Islet of Langerhans (tissue), 1 donor: ENCODE measurements at regions not wholly inside any gene's neighbourhood (a gene's known extent, or its start where the extent isn't known, plus 50 kb on each side); places are given as distances from the start of the nearest gene placed in this dataset.

Source experiments
- FAIRE-seq: peaks from one replicate; lab custom pipeline; 2011; peaks lifted over from hg19 to GRCh38; lab: Jason Lieb, UNC

DNA sequence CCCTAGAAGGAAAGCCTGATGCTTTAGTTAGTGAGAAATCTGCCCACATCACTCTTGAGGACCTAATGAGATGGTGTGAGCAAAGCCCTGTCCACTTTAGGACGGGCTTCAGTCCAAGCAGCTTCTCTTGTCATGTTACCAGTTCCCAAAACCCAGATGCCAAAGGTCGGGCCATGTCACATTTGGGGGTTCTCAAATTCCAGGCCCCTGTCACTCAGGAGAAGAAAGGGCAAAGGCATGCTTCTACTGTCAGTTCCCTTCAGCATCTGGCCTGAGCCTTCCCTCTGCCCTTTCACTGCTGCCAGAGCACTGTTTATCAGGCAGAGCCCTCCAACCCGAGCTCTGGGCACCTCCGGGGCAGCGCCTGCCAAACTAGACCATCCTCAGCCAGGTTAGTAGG, 556.0 kb downstream of the BNC2 start:
- no peak for FAIRE-seq

DNA sequence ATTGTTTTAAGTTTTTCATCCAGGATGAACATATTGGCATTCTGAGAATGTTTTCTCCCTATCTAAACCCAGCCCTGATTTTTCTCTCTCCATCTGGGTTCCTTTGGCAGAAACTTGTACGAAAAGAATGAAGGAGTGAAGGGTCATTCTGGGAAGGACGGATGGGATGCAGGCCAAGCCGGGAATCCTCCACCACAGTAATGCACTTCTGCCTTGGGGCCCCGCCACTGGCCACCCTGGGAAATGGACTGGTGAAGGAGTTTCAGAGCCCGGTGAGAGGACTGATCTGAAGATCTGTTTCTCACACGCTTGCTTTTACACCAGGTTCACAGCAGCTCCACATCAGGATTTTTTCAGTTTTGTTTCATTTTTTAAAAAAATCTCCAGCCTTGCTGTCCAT, 554.8 kb downstream of the BNC2 start:
- no peak for FAIRE-seq

DNA sequence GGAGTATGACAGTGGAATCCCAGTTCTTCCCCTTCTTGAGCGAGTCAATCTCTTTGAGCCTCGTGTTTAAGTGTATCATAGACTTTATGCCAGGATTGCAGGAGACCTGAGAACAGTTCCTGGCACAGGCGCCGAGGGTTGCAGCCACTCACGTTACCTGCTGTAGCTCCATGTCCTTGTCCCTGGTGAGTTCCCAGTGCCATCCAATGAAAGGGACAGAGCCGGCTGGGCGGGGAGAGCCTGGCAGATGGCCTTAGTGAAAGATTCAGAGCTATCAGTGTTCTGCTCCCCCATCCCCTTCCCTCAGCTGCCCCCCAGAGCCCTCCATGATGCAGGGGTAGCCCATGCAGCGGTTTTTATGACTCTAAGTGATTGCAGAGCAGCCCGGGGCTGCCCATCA, 554.0 kb downstream of the BNC2 start:
- no peak for FAIRE-seq

DNA sequence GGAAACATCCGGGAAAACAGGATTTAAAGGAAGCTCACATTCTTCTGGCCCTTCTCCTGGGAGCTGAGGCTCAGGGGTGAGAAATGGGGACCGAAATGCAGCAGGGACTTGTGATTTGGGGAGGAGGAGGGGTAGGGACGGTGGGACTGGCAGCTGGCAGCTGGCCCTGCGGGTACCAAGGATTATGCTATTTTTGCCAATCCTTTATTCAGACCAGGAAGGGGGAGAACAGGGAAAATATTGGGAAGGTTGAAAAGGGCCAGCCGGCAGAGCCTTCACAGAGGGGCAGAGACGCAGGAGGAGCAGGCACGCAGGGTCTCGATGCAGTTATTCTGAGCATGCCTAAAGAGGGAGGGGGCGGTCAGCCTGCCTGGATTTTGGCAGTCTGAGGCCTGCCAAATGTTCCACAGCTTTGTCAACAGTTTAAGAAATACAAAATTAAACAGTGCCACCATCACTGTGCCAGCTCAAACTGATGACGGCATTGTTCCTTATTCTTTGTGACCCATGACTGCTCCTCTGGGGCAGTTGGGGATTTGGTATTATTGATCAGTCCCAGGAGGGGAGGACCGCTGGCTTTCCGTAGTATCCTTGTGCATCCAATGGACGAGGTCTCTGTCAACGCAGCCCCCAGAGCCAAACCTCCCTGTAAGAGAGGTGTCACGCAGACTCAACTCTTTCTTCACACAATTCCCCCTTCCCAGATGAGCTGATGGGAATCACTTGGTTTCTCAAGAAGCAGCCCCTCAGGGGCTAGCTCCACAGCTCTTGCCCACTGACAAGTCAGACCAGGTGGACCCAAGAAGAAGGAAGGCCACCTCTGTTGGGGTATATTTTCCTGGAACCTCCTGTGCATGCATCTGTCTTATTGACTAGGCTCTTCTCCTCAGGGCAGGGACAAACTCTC, 553.3 kb downstream of the BNC2 start:
- FAIRE-seq, result no peak

DNA sequence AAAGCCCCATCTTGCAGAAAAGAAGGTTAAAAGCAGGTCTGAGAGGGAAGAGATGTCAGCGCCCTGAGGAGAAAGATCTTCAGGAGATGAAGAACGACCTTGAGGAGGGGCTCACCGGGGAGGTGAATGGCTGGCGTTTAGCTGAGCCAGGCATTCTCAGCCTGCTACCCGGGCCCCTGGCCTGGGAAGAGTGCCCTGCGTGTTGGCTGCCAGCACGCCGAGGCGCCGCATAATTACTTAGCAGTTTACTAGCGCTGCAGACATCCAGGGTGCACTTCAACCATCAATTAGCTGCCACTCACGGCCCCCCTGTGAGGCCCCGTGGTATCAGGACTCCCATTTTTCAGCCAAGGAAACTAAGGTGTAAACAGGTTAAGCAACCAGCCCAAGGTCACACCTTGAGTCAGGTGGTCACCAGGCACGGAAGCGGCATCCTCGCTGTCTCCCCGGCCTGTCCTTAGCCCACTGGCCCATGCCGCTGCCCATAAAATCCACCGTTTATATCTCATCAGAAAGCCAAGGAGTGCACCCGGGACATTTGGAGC, 551.9 kb downstream of the BNC2 start:
- FAIRE-seq, result no peak

DNA sequence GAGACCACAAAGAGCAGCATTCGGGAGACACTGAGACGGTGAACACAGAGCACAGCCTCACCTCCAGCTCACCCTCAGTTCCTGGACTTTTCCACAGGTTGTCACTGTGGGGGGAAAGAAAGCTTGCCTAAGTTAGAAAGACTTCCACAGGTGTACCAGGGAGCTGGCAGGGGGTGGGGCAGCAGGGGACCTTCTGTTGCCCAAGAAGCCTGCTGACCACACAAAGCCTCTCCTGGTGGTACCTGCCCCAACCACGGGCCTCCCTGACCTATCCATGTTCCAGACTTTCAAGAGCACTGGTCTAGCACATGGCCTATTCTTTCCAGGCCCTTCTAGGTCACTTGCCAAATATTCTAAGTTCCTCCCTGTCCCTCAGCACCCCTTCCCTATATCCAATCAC, 550.8 kb downstream of the BNC2 start:
- FAIRE-seq, result no peak

DNA sequence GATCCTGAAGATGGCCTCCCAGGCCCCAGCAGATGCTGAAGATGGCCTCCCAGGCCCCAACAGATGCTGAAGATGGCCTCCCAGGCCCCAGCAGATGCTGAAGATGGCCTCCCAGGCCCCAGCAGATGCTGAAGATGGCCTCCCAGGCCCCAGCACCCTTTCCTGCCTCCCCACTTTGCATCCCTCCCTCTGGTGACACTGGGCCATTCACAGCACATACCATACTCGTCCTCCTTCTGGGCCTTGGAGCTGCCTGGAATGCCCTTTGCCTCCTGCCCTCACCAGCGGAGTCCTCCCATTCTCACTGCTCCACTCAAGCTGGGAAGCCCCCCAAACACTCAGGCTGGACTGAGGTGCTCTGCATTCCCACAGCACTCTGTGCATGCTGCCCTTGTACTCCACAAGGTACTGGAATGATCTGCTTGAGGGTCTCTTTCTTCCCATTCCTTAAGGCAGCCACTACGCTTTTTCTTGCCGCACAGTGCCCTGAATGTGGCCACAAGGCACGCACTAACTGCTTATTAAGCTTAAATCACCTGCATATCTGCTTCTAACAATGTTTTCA, 550.0 kb downstream of the BNC2 start:
- no peak for FAIRE-seq

DNA sequence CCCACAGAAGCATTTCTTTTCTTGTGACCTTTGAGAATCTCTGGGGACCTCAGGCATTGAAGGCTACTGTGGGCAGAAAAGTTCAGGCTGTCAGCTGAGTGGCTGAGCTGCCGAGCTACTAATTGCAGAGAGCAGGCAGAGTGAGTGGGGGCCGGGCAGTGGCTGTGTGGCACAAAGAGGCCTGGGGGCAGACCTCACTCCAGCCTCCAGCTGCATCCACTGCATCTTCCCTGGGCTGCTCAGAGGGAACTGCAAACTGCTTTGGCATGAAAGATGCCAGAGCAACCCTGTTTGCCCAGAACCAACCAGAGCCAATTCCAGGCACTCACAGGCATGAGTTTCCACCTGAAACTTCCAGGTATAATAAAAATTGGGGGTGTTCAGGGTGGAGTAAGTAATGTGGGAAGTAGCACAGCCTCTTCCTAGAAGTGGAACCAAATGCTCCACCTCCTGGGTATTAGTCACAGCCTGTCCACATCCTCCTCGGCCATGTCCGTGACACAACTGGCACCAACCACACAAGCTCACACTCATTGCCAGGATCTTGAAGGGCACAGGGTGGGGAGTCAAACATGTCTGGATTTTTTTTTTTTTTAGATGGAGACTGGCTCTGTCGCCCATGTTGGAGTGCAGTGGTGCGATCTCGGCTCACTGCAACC, 548.9 kb downstream of the BNC2 start:
- no peak for FAIRE-seq

DNA sequence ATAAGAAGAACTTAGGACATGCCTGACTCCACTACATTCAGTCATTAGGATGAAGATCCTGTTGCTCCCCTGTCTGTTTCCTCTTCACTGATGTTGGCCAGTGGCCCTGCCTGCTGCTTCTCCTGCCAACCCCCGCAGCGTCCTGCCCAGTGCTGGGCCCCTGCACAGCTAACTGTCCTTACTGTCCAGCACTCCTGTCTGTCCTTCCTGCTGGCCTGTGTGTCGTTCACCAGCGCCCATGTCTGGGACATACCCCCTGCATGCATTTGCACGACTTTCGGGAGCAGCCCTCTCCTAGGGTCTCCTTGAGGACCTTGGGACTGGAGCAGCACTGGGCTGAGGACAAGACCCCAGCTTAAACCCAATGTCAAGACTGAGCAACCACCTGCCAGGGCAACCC, 547.6 kb downstream of the BNC2 start:
- FAIRE-seq, result no peak

DNA sequence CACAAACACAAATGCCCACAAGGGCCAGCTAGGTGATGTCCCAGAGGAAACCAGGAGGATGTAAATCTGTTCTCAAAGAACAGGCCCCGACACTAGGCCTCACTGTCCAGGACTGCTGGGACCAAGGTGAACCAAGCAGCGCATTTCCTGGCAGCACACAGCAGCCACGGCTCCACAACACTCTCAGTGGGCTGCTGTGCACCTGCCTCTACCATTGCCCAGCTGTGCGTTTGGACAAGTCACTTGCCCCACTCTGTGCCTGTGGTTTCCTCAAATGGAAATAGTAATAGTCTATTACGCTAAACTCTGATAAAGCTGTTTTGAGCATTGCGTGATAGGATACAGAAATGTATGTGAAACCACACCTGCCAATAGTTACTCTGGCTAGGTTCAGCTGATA, 544.5 kb downstream of the BNC2 start:
- FAIRE-seq, result no peak

DNA sequence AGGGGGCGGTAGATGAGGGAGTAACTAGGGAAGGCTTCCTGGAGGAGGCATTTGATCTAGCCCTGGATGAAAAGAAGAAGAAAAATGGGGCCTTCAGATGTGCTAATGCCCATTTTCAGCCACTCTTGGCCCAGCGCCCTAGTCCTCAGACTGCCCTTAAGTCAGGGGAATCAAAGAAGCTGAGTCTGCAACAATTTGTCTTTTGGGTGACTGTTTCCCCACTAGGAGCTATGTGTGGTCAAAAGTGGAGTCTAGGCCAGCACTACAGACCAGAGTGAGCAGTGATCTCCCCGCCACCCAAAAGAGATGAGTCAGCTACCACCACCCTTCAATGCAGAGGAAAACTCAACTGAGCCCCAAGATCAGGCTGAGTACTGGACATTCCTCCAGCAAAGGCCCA, 542.1 kb downstream of the BNC2 start:
- no peak for FAIRE-seq

DNA sequence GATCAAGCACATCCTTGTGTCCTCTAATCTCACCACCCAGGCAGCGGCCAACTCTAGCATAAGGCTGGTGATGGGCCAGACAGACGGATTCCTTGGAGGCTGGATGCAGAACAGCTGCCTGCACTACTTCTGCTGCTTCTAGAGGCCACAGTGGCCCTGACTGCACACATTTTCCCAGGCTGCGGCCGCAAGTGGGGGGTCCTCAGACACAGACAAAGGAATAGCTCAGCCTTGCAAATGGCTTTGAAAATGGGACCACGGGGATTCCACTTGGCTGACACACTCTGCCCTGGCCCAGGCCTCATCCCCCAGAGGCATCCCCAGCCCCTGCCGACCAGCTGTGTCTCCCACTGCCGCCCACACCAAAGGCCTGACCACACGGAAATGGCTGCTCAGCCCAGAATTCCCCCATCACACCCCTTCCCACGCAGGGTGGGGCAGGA, 540.8 kb downstream of the BNC2 start:
- FAIRE-seq, result no peak

DNA sequence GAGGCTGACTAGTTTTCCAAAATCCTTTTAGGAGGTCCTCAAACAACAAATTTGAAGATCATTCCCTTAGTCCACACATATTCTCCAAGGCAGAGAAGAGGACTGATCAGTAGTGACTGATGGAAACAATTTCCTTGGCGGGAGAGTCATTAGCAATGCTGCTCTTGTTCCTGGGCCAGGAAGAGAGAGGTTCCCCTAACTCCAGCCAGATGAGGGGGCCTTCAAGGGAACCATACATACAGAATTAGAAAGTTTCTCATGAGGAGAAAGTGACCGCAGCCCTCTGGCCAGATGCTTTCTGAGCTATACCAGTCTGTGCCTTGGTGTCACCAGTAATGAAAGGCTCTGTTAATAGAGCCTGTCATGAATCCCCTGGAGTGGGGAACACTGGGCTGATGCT, 539.4 kb downstream of the BNC2 start:
- FAIRE-seq, result no peak

DNA sequence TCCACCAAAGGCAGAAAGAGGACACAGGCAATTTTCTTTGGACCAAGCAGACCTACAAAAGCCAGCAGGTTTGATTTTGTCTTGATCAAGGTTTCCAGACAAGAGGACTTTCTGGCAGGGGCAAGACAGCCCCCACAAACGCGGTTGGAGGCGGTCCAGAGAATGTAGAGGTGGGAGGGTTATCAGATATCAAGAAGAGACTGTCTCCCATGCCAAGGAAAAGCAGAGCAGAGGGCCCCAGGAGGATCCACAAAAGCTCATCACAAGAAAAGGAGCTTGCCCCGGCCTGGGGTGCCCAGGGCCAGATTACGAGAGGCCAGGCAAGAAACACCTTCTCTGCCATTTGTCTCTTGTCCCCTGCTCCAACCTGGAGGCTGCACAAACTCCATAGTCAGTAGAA, 538.9 kb downstream of the BNC2 start:
- FAIRE-seq, result no peak

DNA sequence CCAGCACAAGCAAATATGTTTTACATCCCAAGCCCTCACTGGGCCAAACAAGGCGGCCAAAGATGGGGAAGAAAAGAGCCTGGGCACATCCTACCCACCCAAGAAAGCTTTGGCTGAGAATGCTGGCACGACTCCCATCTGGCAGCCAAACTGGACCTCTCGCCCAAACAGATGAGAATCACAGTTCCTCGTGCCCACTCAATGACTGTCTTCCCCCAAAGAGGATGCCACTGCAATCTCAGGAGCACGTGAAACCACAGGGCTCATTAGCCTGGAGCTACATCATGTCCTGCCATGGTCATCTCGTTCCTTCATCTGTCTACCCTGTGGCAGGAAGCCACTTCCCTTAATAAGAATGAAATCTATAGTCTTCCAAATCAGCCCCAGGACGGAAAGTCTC, 536.8 kb downstream of the BNC2 start:
- FAIRE-seq, result no peak

DNA sequence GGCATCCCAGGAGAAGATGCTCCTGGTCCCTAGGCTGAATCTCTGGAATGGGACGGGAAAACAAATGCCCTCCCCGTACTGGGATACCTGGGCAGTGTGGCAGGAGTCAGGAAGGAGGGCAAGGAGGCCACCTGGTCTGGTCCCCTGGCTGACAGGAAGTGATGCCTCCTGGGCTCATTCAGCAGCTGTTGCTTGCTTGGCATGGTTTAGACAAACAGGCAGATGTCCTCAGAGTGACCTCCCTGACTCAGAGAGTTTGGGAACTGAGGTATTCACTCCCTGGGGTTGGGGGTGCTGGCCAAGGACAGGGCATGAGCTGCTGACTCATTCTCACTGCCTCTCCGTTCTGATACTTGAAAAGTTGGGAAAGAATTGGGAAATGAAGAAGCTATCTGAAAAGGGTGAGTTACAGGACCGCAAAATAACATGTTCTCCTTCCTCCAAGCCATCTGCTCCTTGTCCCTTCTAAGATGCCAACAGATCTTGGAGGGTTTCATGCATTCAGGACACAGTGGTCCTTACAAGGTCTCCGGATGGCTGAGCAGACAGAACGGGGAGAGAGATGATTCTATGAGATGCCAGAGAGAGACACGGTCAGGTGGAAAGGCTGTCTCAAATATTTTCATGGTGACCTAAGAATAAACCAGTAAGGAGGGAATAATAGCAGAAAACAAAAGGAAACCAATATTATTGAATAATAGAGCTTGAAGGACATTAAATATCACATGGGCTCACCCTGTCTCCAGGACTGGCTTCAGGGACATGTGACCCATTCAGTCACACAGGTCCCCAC, 534.5 kb downstream of the BNC2 start:
- FAIRE-seq, result no peak

DNA sequence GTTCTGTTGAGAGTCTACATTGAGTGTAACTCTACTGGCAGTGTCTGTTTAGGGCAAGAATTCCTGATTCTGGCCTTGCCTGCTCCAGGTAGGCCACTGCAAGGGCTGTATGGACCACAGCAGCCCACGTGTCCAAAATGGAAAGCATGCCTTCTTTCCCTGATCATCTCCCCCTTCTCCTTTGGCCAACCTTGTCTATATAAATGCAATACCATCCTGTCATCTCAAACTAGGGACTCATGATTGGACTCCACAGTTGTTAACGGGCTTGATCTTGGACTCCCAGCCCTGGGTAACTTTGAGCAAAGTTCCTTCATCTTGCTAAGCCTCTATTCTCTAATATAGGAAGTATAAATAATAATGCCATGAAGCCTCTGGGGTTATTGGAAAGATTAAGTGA, 533.6 kb downstream of the BNC2 start:
- no peak for FAIRE-seq

DNA sequence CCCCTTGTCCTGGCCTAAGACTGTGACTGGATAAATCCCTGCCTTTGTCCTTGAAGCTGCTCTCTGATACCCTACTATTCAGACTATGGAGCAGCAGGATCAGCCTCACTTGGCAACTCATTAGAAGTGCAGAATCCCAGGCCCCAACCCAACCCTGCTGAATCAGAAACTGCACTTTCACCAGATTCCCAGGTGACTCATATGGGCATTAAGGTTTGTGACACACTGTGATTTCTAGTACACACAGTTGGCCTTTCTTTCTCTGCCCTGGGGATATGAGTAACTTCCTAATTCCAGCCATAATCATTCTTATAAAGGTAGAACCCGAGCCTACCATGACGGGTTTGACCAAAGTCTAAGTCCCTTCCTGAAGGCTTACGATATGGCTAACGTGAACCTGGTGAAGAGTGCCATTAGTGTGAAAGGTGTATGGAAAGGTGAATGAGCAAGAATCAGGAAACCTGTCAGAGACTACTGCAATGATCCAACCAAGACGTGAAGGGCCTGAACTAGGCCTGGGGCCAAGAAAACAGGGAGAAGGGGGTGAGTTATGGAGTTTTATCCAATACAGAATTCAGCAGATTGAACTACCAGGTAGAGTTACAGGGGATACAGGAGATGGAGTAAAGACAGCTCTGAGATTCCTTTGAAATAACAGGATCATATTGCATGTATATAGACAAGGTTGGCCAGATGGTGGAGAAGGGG, 533.0 kb downstream of the BNC2 start:
- no peak for FAIRE-seq

DNA sequence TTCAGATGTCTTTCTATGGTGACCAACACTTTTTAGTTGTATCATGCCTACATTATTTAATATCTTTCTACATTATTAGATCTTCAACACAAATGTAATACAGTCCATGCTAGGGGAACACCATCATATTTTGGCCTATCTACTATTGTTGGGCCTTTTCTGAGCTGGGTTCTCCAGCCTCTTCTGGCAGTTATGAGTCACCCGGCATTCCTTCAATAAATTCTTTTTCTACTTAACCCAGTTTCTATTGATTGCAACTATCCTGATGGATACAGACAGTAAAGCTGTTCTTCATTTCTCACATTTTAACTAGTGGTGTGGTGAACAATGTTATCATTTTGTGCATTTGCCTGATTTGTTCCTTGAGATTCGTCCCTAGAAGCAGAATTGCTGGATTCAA, 529.3 kb downstream of the BNC2 start:
- FAIRE-seq, result no peak

DNA sequence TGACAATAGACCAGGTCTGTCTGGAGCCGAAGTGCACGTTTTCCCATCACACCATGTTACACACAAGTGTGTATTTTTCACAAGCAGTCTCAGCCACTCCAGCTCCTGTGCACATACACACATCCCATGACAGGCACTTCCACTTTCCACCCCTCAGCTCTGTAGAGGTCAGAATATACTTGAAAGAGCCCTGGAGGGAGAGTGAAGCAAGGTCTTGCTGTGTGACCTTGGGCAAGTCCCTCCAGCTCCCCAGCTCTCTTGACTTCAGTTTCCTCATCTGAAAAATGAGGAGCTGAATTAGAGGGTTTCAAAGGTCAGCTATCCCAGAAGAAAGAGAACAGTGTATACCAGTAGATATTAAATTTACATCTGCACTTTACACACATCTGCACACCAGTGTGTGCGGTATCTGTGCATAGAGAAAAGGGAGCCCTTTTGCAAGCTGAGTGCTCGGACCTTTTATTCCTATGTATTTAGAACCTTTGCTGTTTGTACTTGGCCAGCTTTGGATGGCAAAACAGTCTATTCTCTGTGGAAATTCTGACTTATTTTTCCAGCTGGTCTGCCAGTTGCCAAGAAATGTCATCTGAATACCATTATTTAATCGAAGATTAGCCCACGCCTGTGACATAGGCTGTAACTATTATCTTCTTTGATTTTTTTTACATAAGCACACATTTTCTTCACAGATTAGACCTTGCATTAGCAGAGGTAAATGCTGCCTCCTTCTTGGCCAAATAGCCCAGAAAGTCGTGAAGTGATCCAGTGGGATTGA, 528.0 kb downstream of the BNC2 start:
- FAIRE-seq, result no peak
